ENCODE measurements at regions not wholly inside any gene's neighbourhood (a gene's known extent, or its start where the extent isn't known, plus 50 kb on each side); places are given as distances from the start of the nearest gene placed in this dataset.

DNA sequence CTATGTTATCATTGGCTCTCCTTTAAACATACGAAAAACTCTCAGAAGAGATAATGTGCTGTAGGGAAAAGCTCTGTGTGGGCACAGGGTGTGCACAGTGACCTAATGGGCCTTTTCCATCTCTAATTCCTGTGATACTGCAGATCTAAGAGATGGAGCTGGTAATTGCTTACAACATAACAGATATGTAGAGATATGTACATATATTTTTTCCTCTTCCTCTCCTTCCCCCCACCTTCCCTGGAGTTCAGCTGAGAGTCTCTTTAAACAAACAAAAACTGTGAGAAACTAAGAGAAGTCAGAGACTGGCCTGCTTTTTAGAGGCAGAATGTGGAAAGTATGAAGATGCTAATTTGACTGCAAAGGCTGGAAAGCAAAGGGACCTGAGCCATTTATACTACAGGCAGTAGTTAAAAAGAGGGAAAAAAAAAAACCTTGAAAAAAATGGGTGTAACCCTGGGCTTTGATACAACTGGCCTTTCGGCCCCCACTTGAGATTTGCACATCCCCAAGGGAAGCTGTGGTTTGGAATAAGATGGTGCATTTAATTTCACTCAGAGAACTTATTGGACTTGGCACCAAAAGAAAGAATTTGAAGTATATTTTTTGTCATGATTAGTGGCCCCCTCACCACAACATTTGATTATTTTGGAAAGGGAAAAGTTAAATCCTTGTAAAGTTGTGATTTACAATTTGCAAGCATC, 502.2 kb upstream of the ZEB2 start:
- TF ChIP-seq, protein P1, sequence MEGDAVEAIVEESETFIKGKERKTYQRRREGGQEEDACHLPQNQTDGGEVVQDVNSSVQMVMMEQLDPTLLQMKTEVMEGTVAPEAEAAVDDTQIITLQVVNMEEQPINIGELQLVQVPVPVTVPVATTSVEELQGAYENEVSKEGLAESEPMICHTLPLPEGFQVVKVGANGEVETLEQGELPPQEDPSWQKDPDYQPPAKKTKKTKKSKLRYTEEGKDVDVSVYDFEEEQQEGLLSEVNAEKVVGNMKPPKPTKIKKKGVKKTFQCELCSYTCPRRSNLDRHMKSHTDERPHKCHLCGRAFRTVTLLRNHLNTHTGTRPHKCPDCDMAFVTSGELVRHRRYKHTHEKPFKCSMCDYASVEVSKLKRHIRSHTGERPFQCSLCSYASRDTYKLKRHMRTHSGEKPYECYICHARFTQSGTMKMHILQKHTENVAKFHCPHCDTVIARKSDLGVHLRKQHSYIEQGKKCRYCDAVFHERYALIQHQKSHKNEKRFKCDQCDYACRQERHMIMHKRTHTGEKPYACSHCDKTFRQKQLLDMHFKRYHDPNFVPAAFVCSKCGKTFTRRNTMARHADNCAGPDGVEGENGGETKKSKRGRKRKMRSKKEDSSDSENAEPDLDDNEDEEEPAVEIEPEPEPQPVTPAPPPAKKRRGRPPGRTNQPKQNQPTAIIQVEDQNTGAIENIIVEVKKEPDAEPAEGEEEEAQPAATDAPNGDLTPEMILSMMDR (IDR thresholded peaks at IDR 0.05): no peak
- no peak for TF ChIP-seq POLR2A (IDR thresholded peaks at IDR 0.05)
